T-helper 22 cell (primary cell): ENCODE measurements at regions not wholly inside any gene's neighbourhood (a gene's known extent, or its start where the extent isn't known, plus 50 kb on each side); places are given as distances from the start of the nearest gene placed in this dataset.
"Not testable (repeated sequence)": the region's sequence is repeated elsewhere in the genome, so short reads cannot be mapped to it uniquely, and the experiment has no call there.

Experiments
- DNase-seq: peaks from one replicate; pipeline ENCODE4 v3.0.0-alpha.2; 2020; ENCODE audit warnings: low read depth

- no peak for DNase-seq
Observed at GRCh38 chr3:25952133-25952532, 162.2 kb downstream of the OXSM start.

GRCh38 chr3:25957026-25957425, 167.1 kb downstream of the OXSM start:
- no peak for DNase-seq

GRCh38 chr3:25960776-25961175, 170.9 kb downstream of the OXSM start:
- DNase-seq, result no peak

GRCh38 chr3:25962255-25962654, 172.4 kb downstream of the OXSM start:
- DNase-seq, result no peak

- no peak for DNase-seq
Observed at GRCh38 chr3:25964141-25964540, 174.3 kb downstream of the OXSM start.

GRCh38 chr3:25967385-25967784, 177.5 kb downstream of the OXSM start:
- no peak for DNase-seq

GRCh38 chr3:25971736-25972135, 181.8 kb downstream of the OXSM start:
- DNase-seq, result no peak

- DNase-seq, result no peak
Observed at GRCh38 chr3:25973122-25973521, 183.2 kb downstream of the OXSM start.

GRCh38 chr3:25982756-25983155, 192.9 kb downstream of the OXSM start:
- DNase-seq, result no peak

GRCh38 chr3:25985621-25986020, 195.7 kb downstream of the OXSM start:
- DNase-seq, result no peak

GRCh38 chr3:25992606-25993005, 202.7 kb downstream of the OXSM start:
- DNase-seq, result no peak

- no peak for DNase-seq
Observed at GRCh38 chr3:26004172-26004571, 214.3 kb downstream of the OXSM start.

GRCh38 chr3:26011276-26011675, 221.4 kb downstream of the OXSM start:
- DNase-seq, result no peak

GRCh38 chr3:26012241-26012745, 222.4 kb downstream of the OXSM start:
- DNase-seq, result no peak

- DNase-seq, result no peak
Observed at GRCh38 chr3:26015752-26016151, 225.9 kb downstream of the OXSM start.

- no peak for DNase-seq
Observed at GRCh38 chr3:26018889-26019288, 229.0 kb downstream of the OXSM start.

- DNase-seq, result not testable (repeated sequence)
Observed at GRCh38 chr3:26024206-26024605, 234.3 kb downstream of the OXSM start.

- no peak for DNase-seq
Observed at GRCh38 chr3:26029321-26029720, 239.4 kb downstream of the OXSM start.

- DNase-seq, result not testable (repeated sequence)
Observed at GRCh38 chr3:26042126-26042525, 252.2 kb downstream of the OXSM start.

- no peak for DNase-seq
Observed at GRCh38 chr3:26049951-26050350, 260.1 kb downstream of the OXSM start.

GRCh38 chr3:26050776-26051175, 260.9 kb downstream of the OXSM start:
- no peak for DNase-seq

- DNase-seq, result no peak
Observed at GRCh38 chr3:26058901-26059321, 269.0 kb downstream of the OXSM start.

- DNase-seq, result no peak
Observed at GRCh38 chr3:26061947-26062346, 272.1 kb downstream of the OXSM start.

GRCh38 chr3:26064297-26064696, 274.4 kb downstream of the OXSM start:
- no peak for DNase-seq

GRCh38 chr3:26068890-26069289, 279.0 kb downstream of the OXSM start:
- no peak for DNase-seq
